IMR-90 (cell line): ENCODE measurements at regions not wholly inside any gene's neighbourhood (a gene's known extent, or its start where the extent isn't known, plus 50 kb on each side); places are given as distances from the start of the nearest gene placed in this dataset.

Source experiments
- CEBPB ChIP-seq: IDR thresholded peaks from 2 replicates; pipeline ENCODE4 v1.6.1; 2012; ENCODE audit warnings: low read depth, low read length, improper control_type of control experiment
- CHD1 ChIP-seq: IDR thresholded peaks from 2 replicates; pipeline ENCODE4 v1.6.1; 2012; ENCODE audit warnings: low read depth, low read length, improper control_type of control experiment
- MAFK ChIP-seq: IDR thresholded peaks from 2 replicates; pipeline ENCODE4 v1.6.1; 2012; ENCODE audit warnings: low read depth, low read length, improper control_type of control experiment
- MXI1 ChIP-seq: IDR thresholded peaks from 2 replicates; pipeline ENCODE4 v1.6.1; 2012; ENCODE audit warnings: low read depth, mild to moderate bottlenecking, low read length, moderate library complexity, borderline replicate concordance
- POLR2A ChIP-seq: IDR thresholded peaks from 2 replicates; pipeline ENCODE4 v1.6.1; 2012; ENCODE audit warnings: mild to moderate bottlenecking, low read depth, low read length
- RAD21 ChIP-seq: IDR thresholded peaks from 2 replicates; pipeline ENCODE4 v1.6.1; 2012; ENCODE audit warnings: low read length, improper control_type of control experiment
- RCOR1 ChIP-seq: IDR thresholded peaks from 2 replicates; pipeline ENCODE4 v1.6.1; 2012; ENCODE audit warnings: mild to moderate bottlenecking, low read length, improper control_type of control experiment; ENCODE audit not compliant: insufficient replicate concordance
- TF ChIP-seq, protein P1 (sequence below): conservative IDR thresholded peaks from 2 replicates; pipeline ENCODE4 v1.5.1; 2012; ENCODE audit warnings: mild to moderate bottlenecking, low read depth, low read length, improper control_type of control experiment
- TF ChIP-seq, protein P2 (sequence below): fragments of 150-350 bp; IDR thresholded peaks from 2 replicates; pipeline ENCODE4 v1.6.1; 2017; ENCODE audit warnings: mild to moderate bottlenecking, antibody characterized with exemption, low read length, low read depth
- TF ChIP-seq, protein P3 (sequence below): fragments of 150-350 bp; IDR thresholded peaks from 2 replicates; pipeline ENCODE4 v1.6.1; 2016; ENCODE audit warnings: low read depth, mild to moderate bottlenecking, low read length, moderate library complexity, borderline replicate concordance

DNA sequence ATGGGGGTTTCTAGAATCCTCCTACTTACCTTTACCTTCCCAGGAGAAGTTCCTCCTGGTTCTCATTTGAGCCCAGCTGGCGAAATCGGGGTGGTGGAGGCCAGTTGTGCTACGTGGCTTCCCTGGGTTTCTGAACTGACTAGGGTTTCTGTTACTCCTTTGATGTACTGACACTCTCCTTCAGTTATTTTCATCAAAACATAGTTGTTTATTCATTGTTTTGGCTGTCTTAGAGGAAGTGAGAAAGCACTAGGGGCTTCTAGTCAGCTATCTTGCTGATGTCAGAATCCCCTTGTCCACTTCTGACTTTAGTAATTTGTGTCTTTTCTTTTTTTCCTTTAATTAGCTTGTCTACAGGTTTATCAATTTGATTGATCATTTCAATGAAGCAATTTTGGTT lies 332.2 kb upstream of the TANK start:
- TF ChIP-seq POLR2A (no peak), CEBPB (no peak), RCOR1 (no peak), MAFK (no peak), MXI1 (no peak), RAD21 (no peak), CHD1 (no peak)
- TF ChIP-seq, protein P1, sequence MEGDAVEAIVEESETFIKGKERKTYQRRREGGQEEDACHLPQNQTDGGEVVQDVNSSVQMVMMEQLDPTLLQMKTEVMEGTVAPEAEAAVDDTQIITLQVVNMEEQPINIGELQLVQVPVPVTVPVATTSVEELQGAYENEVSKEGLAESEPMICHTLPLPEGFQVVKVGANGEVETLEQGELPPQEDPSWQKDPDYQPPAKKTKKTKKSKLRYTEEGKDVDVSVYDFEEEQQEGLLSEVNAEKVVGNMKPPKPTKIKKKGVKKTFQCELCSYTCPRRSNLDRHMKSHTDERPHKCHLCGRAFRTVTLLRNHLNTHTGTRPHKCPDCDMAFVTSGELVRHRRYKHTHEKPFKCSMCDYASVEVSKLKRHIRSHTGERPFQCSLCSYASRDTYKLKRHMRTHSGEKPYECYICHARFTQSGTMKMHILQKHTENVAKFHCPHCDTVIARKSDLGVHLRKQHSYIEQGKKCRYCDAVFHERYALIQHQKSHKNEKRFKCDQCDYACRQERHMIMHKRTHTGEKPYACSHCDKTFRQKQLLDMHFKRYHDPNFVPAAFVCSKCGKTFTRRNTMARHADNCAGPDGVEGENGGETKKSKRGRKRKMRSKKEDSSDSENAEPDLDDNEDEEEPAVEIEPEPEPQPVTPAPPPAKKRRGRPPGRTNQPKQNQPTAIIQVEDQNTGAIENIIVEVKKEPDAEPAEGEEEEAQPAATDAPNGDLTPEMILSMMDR, result no peak
- TF ChIP-seq, protein P2, sequence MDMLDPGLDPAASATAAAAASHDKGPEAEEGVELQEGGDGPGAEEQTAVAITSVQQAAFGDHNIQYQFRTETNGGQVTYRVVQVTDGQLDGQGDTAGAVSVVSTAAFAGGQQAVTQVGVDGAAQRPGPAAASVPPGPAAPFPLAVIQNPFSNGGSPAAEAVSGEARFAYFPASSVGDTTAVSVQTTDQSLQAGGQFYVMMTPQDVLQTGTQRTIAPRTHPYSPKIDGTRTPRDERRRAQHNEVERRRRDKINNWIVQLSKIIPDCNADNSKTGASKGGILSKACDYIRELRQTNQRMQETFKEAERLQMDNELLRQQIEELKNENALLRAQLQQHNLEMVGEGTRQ, result no peak
- TF ChIP-seq, protein P3, sequence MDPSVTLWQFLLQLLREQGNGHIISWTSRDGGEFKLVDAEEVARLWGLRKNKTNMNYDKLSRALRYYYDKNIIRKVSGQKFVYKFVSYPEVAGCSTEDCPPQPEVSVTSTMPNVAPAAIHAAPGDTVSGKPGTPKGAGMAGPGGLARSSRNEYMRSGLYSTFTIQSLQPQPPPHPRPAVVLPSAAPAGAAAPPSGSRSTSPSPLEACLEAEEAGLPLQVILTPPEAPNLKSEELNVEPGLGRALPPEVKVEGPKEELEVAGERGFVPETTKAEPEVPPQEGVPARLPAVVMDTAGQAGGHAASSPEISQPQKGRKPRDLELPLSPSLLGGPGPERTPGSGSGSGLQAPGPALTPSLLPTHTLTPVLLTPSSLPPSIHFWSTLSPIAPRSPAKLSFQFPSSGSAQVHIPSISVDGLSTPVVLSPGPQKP, result no peak
